Vagina (tissue), 2 donors: ENCODE measurements at regions not wholly inside any gene's neighbourhood (a gene's known extent, or its start where the extent isn't known, plus 50 kb on each side); places are given as distances from the start of the nearest gene placed in this dataset.

Experiments used
- DNase-seq, 2 donors: peaks; one replicate each; pipeline ENCODE4 v3.0.0-alpha.2; 2017; ENCODE audit errors: extremely low spot score in 2 of 2
- H3K27ac ChIP-seq: fragments of 200-600 bp; sonication (generic); one replicate; pipeline ENCODE4 v1.5.1; 2019
- H3K27me3 ChIP-seq: fragments of 200-600 bp; sonication (generic); one replicate; pipeline ENCODE4 v1.5.1; 2019
- H3K36me3 ChIP-seq, 2 donors: fragments of 200-600 bp; sonication (generic); one replicate each; pipeline ENCODE4 v1.5.1; 2017 to 2019
- H3K4me1 ChIP-seq: fragments of 200-600 bp; sonication (generic); one replicate; pipeline ENCODE4 v1.5.1; 2019
- H3K4me3 ChIP-seq, 2 donors: fragments of 200-600 bp; sonication (generic); 1 replicate in 1 of 2; 2 replicates in 1 of 2; pipeline ENCODE4 v1.5.1; 2016 to 2019
- H3K9me3 ChIP-seq: fragments of 200-600 bp; sonication (generic); one replicate; pipeline ENCODE4 v1.5.1; 2019
- POLR2A ChIP-seq, 2 donors: fragments of 450-650 bp; IDR thresholded peaks; one replicate each; pipeline ENCODE4 v1.6.1; 2017; ENCODE audit warnings: antibody characterized with exemption in 2 of 2, mild to moderate bottlenecking in 2 of 2, moderate library complexity in 2 of 2
- POLR2AphosphoS5 ChIP-seq, 2 donors: sonication (generic); formaldehyde crosslinking; IDR thresholded peaks; one replicate each; pipeline ENCODE4 v1.9.0; 2017; ENCODE audit warnings: antibody characterized with exemption in 2 of 2, mild to moderate bottlenecking in 2 of 2, low read depth in 1 of 2; ENCODE audit not compliant: insufficient read depth in 1 of 2
- intact Hi-C: fragments of 100-400 bp; cut with DNase I; formaldehyde crosslinking; loops from one replicate; pipeline ENCODE4 v1.15.1; 2023
- TF ChIP-seq, protein P1 (sequence below), 3 experiments: fragments of 450-650 bp in 2 of 3; fragments of 200-600 bp in 1 of 3; sonication (generic) in 1 of 3; IDR thresholded peaks; one replicate each; pipeline ENCODE4 v1.5.1; 2017 to 2019; ENCODE audit warnings: antibody characterized with exemption in 3 of 3, mild to moderate bottlenecking in 2 of 3, moderate library complexity in 2 of 3

DNA sequence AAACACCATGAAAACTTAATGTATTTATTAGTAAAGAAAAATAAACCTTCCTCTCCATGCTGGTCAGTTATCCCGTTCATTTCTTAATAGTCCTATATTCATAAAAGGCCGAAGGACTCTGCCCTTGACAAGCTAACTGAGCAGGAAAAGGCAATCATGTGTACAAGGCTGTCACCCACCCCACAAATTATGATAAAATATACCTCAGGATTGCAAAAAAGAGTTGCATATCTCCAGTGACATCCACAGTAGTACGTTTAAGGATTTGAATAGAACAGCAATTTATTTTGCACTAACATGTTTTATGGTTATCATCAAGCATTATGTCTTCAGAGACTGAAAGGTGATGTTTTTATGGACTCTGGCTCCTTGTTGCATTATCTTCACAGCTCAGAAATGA, 157.6 kb downstream of the FOXB1 start:
- Histone ChIP-seq H3K27me3 (no peaks in the 10 kb centered on the region), H3K4me1 (no peaks in the 10 kb centered on the region), H3K4me3 (no peak overlapping the region), H3K27ac (no peak overlapping the region), H3K9me3 (no peaks in the 10 kb centered on the region), H3K36me3 (no peaks in the 10 kb centered on the region)
- TF ChIP-seq POLR2A (IDR thresholded peaks at IDR 0.05) = no peak
- no peak for TF ChIP-seq POLR2AphosphoS5 (IDR thresholded peaks at IDR 0.05; ENCODE audit: insufficient read depth in 1 of 2, low read depth in 1 of 2)
- TF ChIP-seq, protein P1, sequence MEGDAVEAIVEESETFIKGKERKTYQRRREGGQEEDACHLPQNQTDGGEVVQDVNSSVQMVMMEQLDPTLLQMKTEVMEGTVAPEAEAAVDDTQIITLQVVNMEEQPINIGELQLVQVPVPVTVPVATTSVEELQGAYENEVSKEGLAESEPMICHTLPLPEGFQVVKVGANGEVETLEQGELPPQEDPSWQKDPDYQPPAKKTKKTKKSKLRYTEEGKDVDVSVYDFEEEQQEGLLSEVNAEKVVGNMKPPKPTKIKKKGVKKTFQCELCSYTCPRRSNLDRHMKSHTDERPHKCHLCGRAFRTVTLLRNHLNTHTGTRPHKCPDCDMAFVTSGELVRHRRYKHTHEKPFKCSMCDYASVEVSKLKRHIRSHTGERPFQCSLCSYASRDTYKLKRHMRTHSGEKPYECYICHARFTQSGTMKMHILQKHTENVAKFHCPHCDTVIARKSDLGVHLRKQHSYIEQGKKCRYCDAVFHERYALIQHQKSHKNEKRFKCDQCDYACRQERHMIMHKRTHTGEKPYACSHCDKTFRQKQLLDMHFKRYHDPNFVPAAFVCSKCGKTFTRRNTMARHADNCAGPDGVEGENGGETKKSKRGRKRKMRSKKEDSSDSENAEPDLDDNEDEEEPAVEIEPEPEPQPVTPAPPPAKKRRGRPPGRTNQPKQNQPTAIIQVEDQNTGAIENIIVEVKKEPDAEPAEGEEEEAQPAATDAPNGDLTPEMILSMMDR (IDR thresholded peaks at IDR 0.05) = no peak
- intact Hi-C loops = no loop called here
- no peak for DNase-seq

GRCh38 chr15:60162251-60162967, 158.3 kb downstream of the FOXB1 start:
- intact Hi-C loops = no loop called here
- H3K4me3 ChIP-seq = no peak overlapping the region
- no peaks in the 10 kb centered on the region for H3K27me3 ChIP-seq
- no peaks in the 10 kb centered on the region for H3K36me3 ChIP-seq
- no peaks in the 10 kb centered on the region for H3K4me1 ChIP-seq
- no peak overlapping the region for H3K27ac ChIP-seq
- no peak for DNase-seq
- TF ChIP-seq, protein P1 (IDR thresholded peaks at IDR 0.05) = no peak
- TF ChIP-seq POLR2AphosphoS5 (IDR thresholded peaks at IDR 0.05; ENCODE audit: insufficient read depth in 1 of 2, low read depth in 1 of 2) (no peak), POLR2A (IDR thresholded peaks at IDR 0.05) (no peak)
- no peaks in the 10 kb centered on the region for H3K9me3 ChIP-seq

GRCh38 chr15:60162968-60163355, 158.9 kb downstream of the FOXB1 start:
- intact Hi-C loops = no loop called here
- no peaks in the 10 kb centered on the region for H3K27me3 ChIP-seq
- TF ChIP-seq POLR2A (IDR thresholded peaks at IDR 0.05) (no peak), POLR2AphosphoS5 (IDR thresholded peaks at IDR 0.05; ENCODE audit: insufficient read depth in 1 of 2, low read depth in 1 of 2) (no peak)
- TF ChIP-seq, protein P1 (IDR thresholded peaks at IDR 0.05) = no peak
- H3K4me3 ChIP-seq = no peak overlapping the region
- no peak overlapping the region for H3K27ac ChIP-seq
- no peaks in the 10 kb centered on the region for H3K36me3 ChIP-seq
- H3K4me1 ChIP-seq = no peaks in the 10 kb centered on the region
- H3K9me3 ChIP-seq = no peaks in the 10 kb centered on the region
- DNase-seq = no peak

GRCh38 chr15:60165111-60165510, 161.0 kb downstream of the FOXB1 start:
- Histone ChIP-seq H3K27ac (no peak overlapping the region), H3K4me1 (no peaks in the 10 kb centered on the region), H3K27me3 (no peaks in the 10 kb centered on the region), H3K36me3 (no peaks in the 10 kb centered on the region), H3K4me3 (no peak overlapping the region), H3K9me3 (no peaks in the 10 kb centered on the region)
- TF ChIP-seq POLR2AphosphoS5 (IDR thresholded peaks at IDR 0.05; ENCODE audit: insufficient read depth in 1 of 2, low read depth in 1 of 2) (no peak), POLR2A (IDR thresholded peaks at IDR 0.05) (no peak)
- TF ChIP-seq, protein P1 (IDR thresholded peaks at IDR 0.05) = no peak
- intact Hi-C loops = no loop called here
- DNase-seq = no peak

DNA sequence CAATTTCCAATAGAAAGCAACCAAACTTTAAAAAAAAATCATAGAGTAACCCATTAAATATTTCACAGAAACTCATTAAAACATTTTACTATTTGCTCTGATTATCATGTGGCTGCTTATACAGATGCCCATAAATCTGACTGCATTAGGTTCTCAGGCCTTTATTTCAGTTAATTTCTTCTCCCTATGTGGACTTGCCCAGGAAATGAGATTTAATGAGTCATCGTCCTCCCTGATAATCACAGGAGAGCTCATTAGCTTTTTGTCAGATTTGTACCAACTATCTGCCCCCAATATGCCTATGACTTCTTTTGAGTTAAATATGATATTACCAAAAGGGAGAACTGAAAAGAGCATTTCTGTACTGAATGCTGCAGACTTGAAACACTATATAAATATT, 168.0 kb downstream of the FOXB1 start:
- Histone ChIP-seq H3K4me1 (no peaks in the 10 kb centered on the region), H3K4me3 (no peak overlapping the region), H3K27ac (no peak overlapping the region), H3K27me3 (no peaks in the 10 kb centered on the region), H3K36me3 (no peaks in the 10 kb centered on the region), H3K9me3 (no peaks in the 10 kb centered on the region)
- no peak for DNase-seq
- intact Hi-C loops = no loop called here
- TF ChIP-seq POLR2A (IDR thresholded peaks at IDR 0.05) (no peak), POLR2AphosphoS5 (IDR thresholded peaks at IDR 0.05; ENCODE audit: insufficient read depth in 1 of 2, low read depth in 1 of 2) (no peak)
- TF ChIP-seq, protein P1 (IDR thresholded peaks at IDR 0.05) = no peak
